ENCODE measurements at regions not wholly inside any gene's neighbourhood (a gene's known extent, or its start where the extent isn't known, plus 50 kb on each side); places are given as distances from the start of the nearest gene placed in this dataset.

- WGBS = 53% methylated on average over 3 of the region's 3 CpGs
- Histone ChIP-seq H3K9me3 (ENCODE audit: insufficient read depth, low read depth, low read length) (peaks cover 20% of the 10 kb centered on the region), H3K4me1 (ENCODE audit: insufficient read depth, low read length) (no peaks in the 10 kb centered on the region), H3K27ac (ENCODE audit: low read depth, low read length) (peak overlapping the region; percentile 23; the same call in 1 of the 2 replicates), H3K4me3 (ENCODE audit: low read length) (no peak overlapping the region), H3K9ac (ENCODE audit: low read depth, low read length) (no peak overlapping the region), H3K27me3 (ENCODE audit: insufficient read depth, low read length) (no peaks in the 10 kb centered on the region), H3K36me3 (ENCODE audit: insufficient read depth, low read length) (no peaks in the 10 kb centered on the region)
Measured at GRCh38 chr4:45358573-45359506, 632.5 kb upstream of the GNPDA2 start.

GRCh38 chr4:45353161-45353560 lies 626.8 kb upstream of the GNPDA2 start:
- Histone ChIP-seq H3K9ac (ENCODE audit: low read depth, low read length) (no peak overlapping the region), H3K9me3 (ENCODE audit: insufficient read depth, low read depth, low read length) (no peaks in the 10 kb centered on the region), H3K27me3 (ENCODE audit: insufficient read depth, low read length) (no peaks in the 10 kb centered on the region), H3K4me3 (ENCODE audit: low read length) (no peak overlapping the region), H3K36me3 (ENCODE audit: insufficient read depth, low read length) (no peaks in the 10 kb centered on the region), H3K4me1 (ENCODE audit: insufficient read depth, low read length) (0 out of 2 replicates have a peak, but pooled peaks cover 5% of the 10 kb centered on the region), H3K27ac (ENCODE audit: low read depth, low read length) (no peak overlapping the region)

DNA sequence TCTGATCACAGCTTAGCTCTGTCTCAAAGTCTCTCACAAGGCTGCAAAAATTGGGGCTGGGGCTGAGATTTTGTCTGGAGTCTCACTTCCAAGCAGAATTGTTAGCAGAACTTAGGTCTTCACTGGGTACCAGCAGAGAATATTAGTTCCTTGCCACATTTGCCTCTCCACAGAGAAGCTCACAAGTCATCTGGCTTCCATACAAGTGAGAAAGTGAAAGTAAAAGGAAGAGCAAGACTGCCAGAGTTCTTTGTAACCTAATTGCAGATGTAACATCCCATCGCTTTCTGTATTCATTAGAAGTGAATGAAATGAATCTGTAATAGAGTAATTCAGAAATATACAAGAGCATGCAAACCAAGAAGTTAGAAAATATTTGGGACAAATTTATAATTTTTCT lies 624.1 kb upstream of the GNPDA2 start:
- Histone ChIP-seq H3K27ac (ENCODE audit: low read depth, low read length) (no peak overlapping the region), H3K4me3 (ENCODE audit: low read length) (no peak overlapping the region), H3K9me3 (ENCODE audit: insufficient read depth, low read depth, low read length) (no peaks in the 10 kb centered on the region), H3K9ac (ENCODE audit: low read depth, low read length) (no peak overlapping the region), H3K4me1 (ENCODE audit: insufficient read depth, low read length) (peaks cover 12% of the 10 kb centered on the region; the same call in 1 of the 2 replicates), H3K36me3 (ENCODE audit: insufficient read depth, low read length) (no peaks in the 10 kb centered on the region), H3K27me3 (ENCODE audit: insufficient read depth, low read length) (no peaks in the 10 kb centered on the region)
- 100% methylated on average over 1 of the region's 1 CpG for WGBS

GRCh38 chr4:45349859-45350258 lies 623.5 kb upstream of the GNPDA2 start:
- H3K36me3 ChIP-seq (ENCODE audit: insufficient read depth, low read length) = no peaks in the 10 kb centered on the region
- WGBS = 100% methylated on average over 1 of the region's 1 CpG
- H3K4me3 ChIP-seq (ENCODE audit: low read length) = no peak overlapping the region
- H3K27ac ChIP-seq (ENCODE audit: low read depth, low read length) = no peak overlapping the region
- H3K9me3 ChIP-seq (ENCODE audit: insufficient read depth, low read depth, low read length) = no peaks in the 10 kb centered on the region
- peaks cover 12% of the 10 kb centered on the region; the same call in 1 of the 2 replicates for H3K4me1 ChIP-seq (ENCODE audit: insufficient read depth, low read length)
- H3K27me3 ChIP-seq (ENCODE audit: insufficient read depth, low read length) = no peaks in the 10 kb centered on the region
- no peak overlapping the region for H3K9ac ChIP-seq (ENCODE audit: low read depth, low read length)

- WGBS = 94% methylated on average over 4 of the region's 4 CpGs
- H3K4me3 ChIP-seq (ENCODE audit: low read length) = no peak overlapping the region
- H3K4me1 ChIP-seq (ENCODE audit: insufficient read depth, low read length) = peaks cover 12% of the 10 kb centered on the region; the same call in 1 of the 2 replicates
- H3K9ac ChIP-seq (ENCODE audit: low read depth, low read length) = no peak overlapping the region
- no peaks in the 10 kb centered on the region for H3K27me3 ChIP-seq (ENCODE audit: insufficient read depth, low read length)
- H3K27ac ChIP-seq (ENCODE audit: low read depth, low read length) = no peak overlapping the region
- no peaks in the 10 kb centered on the region for H3K36me3 ChIP-seq (ENCODE audit: insufficient read depth, low read length)
- no peaks in the 10 kb centered on the region for H3K9me3 ChIP-seq (ENCODE audit: insufficient read depth, low read depth, low read length)
Measured at GRCh38 chr4:45346816-45347435, 620.6 kb upstream of the GNPDA2 start.

- Histone ChIP-seq H3K9ac (ENCODE audit: low read depth, low read length) (no peak overlapping the region), H3K4me1 (ENCODE audit: insufficient read depth, low read length) (peaks cover 12% of the 10 kb centered on the region; the same call in 1 of the 2 replicates), H3K27me3 (ENCODE audit: insufficient read depth, low read length) (no peaks in the 10 kb centered on the region), H3K9me3 (ENCODE audit: insufficient read depth, low read depth, low read length) (no peaks in the 10 kb centered on the region), H3K27ac (ENCODE audit: low read depth, low read length) (no peak overlapping the region), H3K36me3 (ENCODE audit: insufficient read depth, low read length) (no peaks in the 10 kb centered on the region), H3K4me3 (ENCODE audit: low read length) (no peak overlapping the region)
- WGBS = 80% methylated on average over 2 of the region's 5 CpGs
Measured at GRCh38 chr4:45345558-45345957, 619.2 kb upstream of the GNPDA2 start.

DNA sequence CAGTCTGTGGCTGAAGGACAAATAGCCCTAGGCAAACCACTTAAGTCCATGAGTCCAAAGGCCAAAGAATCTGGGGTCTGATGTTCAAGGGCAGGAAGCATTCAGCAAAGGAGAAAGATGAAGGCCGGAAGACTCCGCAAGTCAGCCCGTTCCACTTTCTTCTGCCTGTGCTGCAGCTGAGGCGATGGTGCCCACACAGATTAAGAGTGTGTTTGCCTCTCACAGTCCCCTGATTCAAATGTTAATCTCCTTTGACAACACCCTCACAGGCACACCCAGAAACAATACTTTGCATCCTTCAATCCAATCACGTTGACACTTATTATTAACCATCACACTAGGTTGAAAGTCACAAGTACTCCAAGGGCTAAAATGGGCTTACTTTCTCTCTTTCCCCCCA lies 605.4 kb upstream of the GNPDA2 start:
- no peak overlapping the region for H3K27ac ChIP-seq (ENCODE audit: low read depth, low read length)
- H3K36me3 ChIP-seq (ENCODE audit: insufficient read depth, low read length) = no peaks in the 10 kb centered on the region
- H3K4me1 ChIP-seq (ENCODE audit: insufficient read depth, low read length) = peaks cover 12% of the 10 kb centered on the region; the same call in 1 of the 2 replicates
- no peaks in the 10 kb centered on the region for H3K9me3 ChIP-seq (ENCODE audit: insufficient read depth, low read depth, low read length)
- no peak overlapping the region for H3K9ac ChIP-seq (ENCODE audit: low read depth, low read length)
- H3K27me3 ChIP-seq (ENCODE audit: insufficient read depth, low read length) = no peaks in the 10 kb centered on the region
- WGBS = 61% methylated on average over 5 of the region's 5 CpGs
- H3K4me3 ChIP-seq (ENCODE audit: low read length) = no peak overlapping the region

GRCh38 chr4:45327544-45327943 lies 601.2 kb upstream of the GNPDA2 start:
- H3K27ac ChIP-seq (ENCODE audit: low read depth, low read length) = no peak overlapping the region
- H3K9me3 ChIP-seq (ENCODE audit: insufficient read depth, low read depth, low read length) = no peaks in the 10 kb centered on the region
- no peaks in the 10 kb centered on the region for H3K27me3 ChIP-seq (ENCODE audit: insufficient read depth, low read length)
- H3K36me3 ChIP-seq (ENCODE audit: insufficient read depth, low read length) = no peaks in the 10 kb centered on the region
- H3K9ac ChIP-seq (ENCODE audit: low read depth, low read length) = no peak overlapping the region
- no peak overlapping the region for H3K4me3 ChIP-seq (ENCODE audit: low read length)
- H3K4me1 ChIP-seq (ENCODE audit: insufficient read depth, low read length) = peaks cover 12% of the 10 kb centered on the region; the same call in 1 of the 2 replicates

GRCh38 chr4:45324455-45325417 lies 598.4 kb upstream of the GNPDA2 start:
- Histone ChIP-seq H3K36me3 (ENCODE audit: insufficient read depth, low read length) (no peaks in the 10 kb centered on the region), H3K4me3 (ENCODE audit: low read length) (no peak overlapping the region), H3K9ac (ENCODE audit: low read depth, low read length) (no peak overlapping the region), H3K4me1 (ENCODE audit: insufficient read depth, low read length) (no peaks in the 10 kb centered on the region), H3K27ac (ENCODE audit: low read depth, low read length) (no peak overlapping the region), H3K9me3 (ENCODE audit: insufficient read depth, low read depth, low read length) (no peaks in the 10 kb centered on the region), H3K27me3 (ENCODE audit: insufficient read depth, low read length) (no peaks in the 10 kb centered on the region)
- 96% methylated on average over 6 of the region's 6 CpGs for WGBS

- H3K9ac ChIP-seq (ENCODE audit: low read depth, low read length) = no peak overlapping the region
- no peaks in the 10 kb centered on the region for H3K4me1 ChIP-seq (ENCODE audit: insufficient read depth, low read length)
- no peak overlapping the region for H3K4me3 ChIP-seq (ENCODE audit: low read length)
- no peaks in the 10 kb centered on the region for H3K36me3 ChIP-seq (ENCODE audit: insufficient read depth, low read length)
- no peak overlapping the region for H3K27ac ChIP-seq (ENCODE audit: low read depth, low read length)
- no peaks in the 10 kb centered on the region for H3K27me3 ChIP-seq (ENCODE audit: insufficient read depth, low read length)
- H3K9me3 ChIP-seq (ENCODE audit: insufficient read depth, low read depth, low read length) = no peaks in the 10 kb centered on the region
- WGBS = 94% methylated on average over 2 of the region's 2 CpGs
Measured at GRCh38 chr4:45323453-45324058, 597.2 kb upstream of the GNPDA2 start.

All from HUES64 (cell line).